ENCODE measurements at regions not wholly inside any gene's neighbourhood (a gene's known extent, or its start where the extent isn't known, plus 50 kb on each side); places are given as distances from the start of the nearest gene placed in this dataset.

- CTCF ChIA-PET: no interaction called here
Measured at GRCh38 chr6:144809969-144810368, 524.8 kb downstream of the UTRN start.

GRCh38 chr6:144811140-144811539 lies 526.0 kb downstream of the UTRN start:
- CTCF ChIA-PET: no interaction called here
- TF ChIP-seq CTCF (conservative IDR thresholded peaks at IDR 0.05; ENCODE audit: low read depth): no peak
- no peak for DNase-seq (ENCODE audit: low spot score)
- no peak overlapping the region for H3K27ac ChIP-seq
- POLR2A ChIA-PET (ENCODE audit: low non-redundant PET): no interaction called here

More at GRCh38 chr6:144809969-144810368, 524.8 kb downstream of the UTRN start:
- H3K27ac ChIP-seq: no peak overlapping the region
- POLR2A ChIA-PET (ENCODE audit: low non-redundant PET): no interaction called here
- TF ChIP-seq CTCF (conservative IDR thresholded peaks at IDR 0.05; ENCODE audit: low read depth): no peak
- DNase-seq (ENCODE audit: low spot score): no peak

GRCh38 chr6:144816936-144817335 lies 531.8 kb downstream of the UTRN start:
- CTCF ChIA-PET: no interaction called here
- no peak overlapping the region for H3K27ac ChIP-seq
- no peak for DNase-seq (ENCODE audit: low spot score)
- TF ChIP-seq CTCF (conservative IDR thresholded peaks at IDR 0.05; ENCODE audit: low read depth): no peak
- POLR2A ChIA-PET (ENCODE audit: low non-redundant PET): no interaction called here

- DNase-seq (ENCODE audit: low spot score): no peak
- no peak overlapping the region for H3K27ac ChIP-seq
- ChIA-PET POLR2A (ENCODE audit: low non-redundant PET) (no interaction called here), CTCF (no interaction called here)
- TF ChIP-seq CTCF (conservative IDR thresholded peaks at IDR 0.05; ENCODE audit: low read depth): no peak
Measured at GRCh38 chr6:144820270-144820669, 535.1 kb downstream of the UTRN start.

- no peak for TF ChIP-seq CTCF (conservative IDR thresholded peaks at IDR 0.05; ENCODE audit: low read depth)
- CTCF ChIA-PET: no interaction called here
- DNase-seq (ENCODE audit: low spot score): no peak
- H3K27ac ChIP-seq: no peak overlapping the region
- POLR2A ChIA-PET (ENCODE audit: low non-redundant PET): no interaction called here
Measured at GRCh38 chr6:144823131-144823530, 538.0 kb downstream of the UTRN start.

- no peak overlapping the region for H3K27ac ChIP-seq
- TF ChIP-seq CTCF (conservative IDR thresholded peaks at IDR 0.05; ENCODE audit: low read depth): no peak
- ChIA-PET CTCF (no interaction called here), POLR2A (ENCODE audit: low non-redundant PET) (interaction anchor here (0.6 kb wide), 1 partner anchor 168 kb away, joined by 5 read pairs; no protein-coding TSS in a partner anchor)
- DNase-seq (ENCODE audit: low spot score): no peak
Measured at GRCh38 chr6:144824018-144824417, 538.9 kb downstream of the UTRN start.

Measured in RWPE1 (cell line).